CD8-positive, alpha-beta memory T cell (primary cell): ENCODE measurements at regions not wholly inside any gene's neighbourhood (a gene's known extent, or its start where the extent isn't known, plus 50 kb on each side); places are given as distances from the start of the nearest gene placed in this dataset.

ENCODE experiments used
- CTCF ChIA-PET: fragments of 350-600 bp; sonication (Branson Sonifier 250); formaldehyde crosslinking; loops from one replicate; lab custom pipeline; 2021; ENCODE audit warnings: antibody characterized with exemption; lab: Charles Lee
- POLR2A ChIA-PET: fragments of 350-600 bp; sonication (Branson Sonifier 250); formaldehyde crosslinking; loops from one replicate; lab custom pipeline; 2021; ENCODE audit warnings: antibody characterized with exemption; lab: Charles Lee
- DNase-seq, 5 donors: peaks; one replicate each; pipeline versions ENCODE4 v3.0.0 to v3.0.0-alpha.2; 2020 to 2022; ENCODE audit warnings: mixed read lengths in 1 of 5
- H3K27ac ChIP-seq: one replicate; pipeline ENCODE4 v1.7.0; 2013; ENCODE audit warnings: low read depth, mild to moderate bottlenecking, low read length, moderate library complexity
- H3K27me3 ChIP-seq: 2 replicates; pipeline ENCODE4 v1.7.0; 2013; ENCODE audit warnings: low read length, mild to moderate bottlenecking; ENCODE audit not compliant: insufficient read depth, poor library complexity, severe bottlenecking
- H3K36me3 ChIP-seq: 2 replicates; pipeline ENCODE4 v1.7.0; 2013; ENCODE audit warnings: mild to moderate bottlenecking, low read length, moderate library complexity; ENCODE audit not compliant: insufficient read depth
- H3K4me1 ChIP-seq: 2 replicates; pipeline ENCODE4 v1.7.0; 2013; ENCODE audit warnings: mild to moderate bottlenecking, low read length, moderate library complexity; ENCODE audit not compliant: insufficient read depth
- H3K4me3 ChIP-seq: 2 replicates; pipeline ENCODE4 v1.7.0; 2013; ENCODE audit warnings: mild to moderate bottlenecking, low read length
- H3K9me3 ChIP-seq: 2 replicates; pipeline ENCODE4 v1.7.0; 2013; ENCODE audit warnings: mild to moderate bottlenecking, low read length
- H3K27ac Mint-ChIP-seq, 8 donors: one replicate each; pipeline ENCODE4 v1.8.0; 2020 to 2021; ENCODE audit warnings: mixed read lengths in 8 of 8, mild to moderate bottlenecking in 6 of 8, inconsistent platforms in 3 of 8, moderate library complexity in 3 of 8
- H3K27me3 Mint-ChIP-seq, 2 donors: one replicate each; pipeline ENCODE4 v1.8.0; 2020 to 2021; ENCODE audit warnings: mixed read lengths in 2 of 2, mild to moderate bottlenecking in 1 of 2, moderate library complexity in 1 of 2
- H3K36me3 Mint-ChIP-seq, 3 donors: one replicate each; pipeline ENCODE4 v1.8.0; 2020 to 2021; ENCODE audit warnings: mixed read lengths in 3 of 3, inconsistent platforms in 1 of 3, mild to moderate bottlenecking in 1 of 3
- H3K4me1 Mint-ChIP-seq, 3 donors: one replicate each; pipeline ENCODE4 v1.8.0; 2020 to 2021; ENCODE audit warnings: mixed read lengths in 3 of 3, inconsistent platforms in 1 of 3, mild to moderate bottlenecking in 1 of 3
- H3K4me3 Mint-ChIP-seq, 7 donors: one replicate each; pipeline ENCODE4 v1.8.0; 2020 to 2021; ENCODE audit warnings: mixed read lengths in 7 of 7, mild to moderate bottlenecking in 6 of 7, moderate library complexity in 4 of 7, inconsistent platforms in 2 of 7
- H3K9me3 Mint-ChIP-seq, 5 donors: one replicate each; pipeline ENCODE4 v1.8.0; 2020 to 2022; ENCODE audit warnings: mixed read lengths in 5 of 5, mild to moderate bottlenecking in 3 of 5, moderate library complexity in 2 of 5, inconsistent platforms in 1 of 5

DNA sequence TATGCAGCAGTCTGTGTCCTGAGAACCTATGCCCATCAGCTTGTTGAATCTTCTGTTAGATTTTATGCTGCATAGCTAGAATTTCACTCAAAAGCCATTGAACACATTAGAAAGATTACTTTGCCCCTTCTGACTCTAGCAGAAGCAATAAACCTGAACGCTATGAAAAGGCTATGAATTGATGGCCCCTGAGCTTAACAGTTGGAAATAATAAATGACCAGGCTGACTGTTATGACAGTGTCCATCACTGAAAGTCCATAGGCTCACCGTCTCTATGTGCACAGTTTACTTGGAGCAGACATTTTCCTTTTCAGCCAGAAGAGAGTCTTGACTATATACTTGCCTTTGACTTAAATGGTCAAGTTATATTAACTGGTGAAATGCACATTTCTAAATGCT lies 1618.8 kb upstream of the ACVR2A start:
- CTCF ChIA-PET, result no interaction called here
- Histone ChIP-seq H3K4me1 (no peaks in the 10 kb centered on the region), H3K27ac (no peak overlapping the region), H3K9me3 (no peaks in the 10 kb centered on the region), H3K27me3 (no peaks in the 10 kb centered on the region), H3K36me3 (no peaks in the 10 kb centered on the region), H3K4me3 (no peak overlapping the region)
- no peak overlapping the region for H3K27ac Mint-ChIP-seq
- H3K9me3 Mint-ChIP-seq, result peaks cover 2 to 24% (median 2%) of the 10 kb centered on the region in 5 donors
- POLR2A ChIA-PET, result no interaction called here
- DNase-seq, result no peak
- no peaks in the 10 kb centered on the region for H3K36me3 Mint-ChIP-seq
- H3K4me3 Mint-ChIP-seq, result no peak overlapping the region
- no peaks in the 10 kb centered on the region for H3K27me3 Mint-ChIP-seq
- no peaks in the 10 kb centered on the region for H3K4me1 Mint-ChIP-seq

DNA sequence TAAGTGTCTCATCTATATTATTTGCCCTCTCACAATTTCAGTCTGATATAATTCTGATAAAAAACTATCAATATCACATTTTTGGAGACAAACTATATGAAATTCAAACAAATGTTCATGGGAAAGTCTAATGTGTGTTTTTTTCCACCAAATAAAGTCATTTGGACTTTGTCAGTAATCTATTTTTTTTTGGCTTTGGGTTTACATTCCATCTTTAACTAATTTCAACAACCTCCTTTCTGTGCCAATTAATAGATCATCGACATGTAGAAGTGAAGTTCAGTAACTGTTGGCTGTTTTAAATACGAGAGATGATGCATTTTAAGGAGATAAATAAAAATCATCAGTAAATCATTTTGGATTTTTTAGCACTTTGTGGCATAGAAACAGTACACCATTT lies 1623.0 kb upstream of the ACVR2A start:
- ChIA-PET CTCF (no interaction called here), POLR2A (no interaction called here)
- no peak overlapping the region for H3K27ac ChIP-seq
- no peaks in the 10 kb centered on the region for H3K27me3 ChIP-seq
- H3K36me3 Mint-ChIP-seq, result no peaks in the 10 kb centered on the region
- H3K4me1 Mint-ChIP-seq, result no peaks in the 10 kb centered on the region
- no peak overlapping the region for H3K4me3 Mint-ChIP-seq
- peaks cover 2 to 8% (median 5%) of the 10 kb centered on the region in 5 donors for H3K9me3 Mint-ChIP-seq
- H3K9me3 ChIP-seq, result no peaks in the 10 kb centered on the region
- H3K27ac Mint-ChIP-seq, result no peak overlapping the region
- H3K4me1 ChIP-seq, result no peaks in the 10 kb centered on the region
- no peak for DNase-seq
- H3K36me3 ChIP-seq, result no peaks in the 10 kb centered on the region
- H3K4me3 ChIP-seq, result no peak overlapping the region
- no peaks in the 10 kb centered on the region for H3K27me3 Mint-ChIP-seq

DNA sequence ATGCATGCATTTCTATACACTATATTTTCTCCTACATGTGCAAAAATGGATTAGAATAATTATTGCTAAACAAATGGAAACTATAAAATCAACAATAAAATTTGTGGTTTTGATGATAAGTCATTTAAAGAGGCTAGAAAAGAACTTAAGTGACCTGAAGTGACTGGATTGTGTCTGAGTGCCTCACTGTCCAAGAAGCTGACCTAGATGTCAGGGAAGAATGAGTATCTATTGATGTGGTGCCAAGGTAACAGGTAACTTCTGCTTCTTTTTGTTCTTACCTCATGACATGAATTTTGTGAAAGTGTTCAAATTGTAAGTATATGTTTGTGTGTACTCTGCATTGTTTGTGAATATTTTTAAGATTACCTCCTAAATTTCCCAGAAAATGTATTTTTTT lies 1623.9 kb upstream of the ACVR2A start:
- CTCF ChIA-PET, result no interaction called here
- H3K4me3 Mint-ChIP-seq, result no peak overlapping the region
- H3K27me3 Mint-ChIP-seq, result no peaks in the 10 kb centered on the region

DNA sequence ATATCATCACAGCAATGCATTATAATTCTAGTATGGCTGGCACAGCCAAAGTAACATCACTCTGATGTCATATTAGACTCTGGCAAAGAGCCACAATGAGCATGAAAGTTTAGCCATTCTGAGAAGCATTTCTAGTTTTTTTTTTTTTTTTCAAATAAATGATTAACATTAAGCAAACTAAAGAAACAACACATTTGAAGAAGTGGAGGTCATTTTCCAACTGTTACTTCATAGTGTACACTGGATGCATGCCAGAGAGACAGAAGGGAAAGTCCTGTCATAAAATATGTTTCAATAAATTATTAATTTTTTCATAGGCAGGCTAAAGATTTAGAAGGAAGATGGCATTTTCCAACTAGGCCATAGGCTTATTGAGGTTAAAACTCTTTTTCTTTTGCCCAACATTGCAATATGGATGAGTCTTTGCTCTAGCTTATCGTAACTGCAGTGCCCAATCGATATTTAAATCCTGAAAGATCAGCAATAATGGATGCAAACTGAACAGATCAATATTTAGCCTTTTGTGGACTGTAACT lies 1630.4 kb upstream of the ACVR2A start:
- H3K4me3 Mint-ChIP-seq, result no peak overlapping the region
- H3K9me3 Mint-ChIP-seq, result peaks cover 2 to 32% (median 9%) of the 10 kb centered on the region in 5 donors
- no peaks in the 10 kb centered on the region for H3K36me3 Mint-ChIP-seq
- no peak overlapping the region for H3K27ac Mint-ChIP-seq
- Histone ChIP-seq H3K4me3 (no peak overlapping the region), H3K36me3 (no peaks in the 10 kb centered on the region), H3K9me3 (no peaks in the 10 kb centered on the region), H3K27me3 (no peaks in the 10 kb centered on the region), H3K4me1 (no peaks in the 10 kb centered on the region), H3K27ac (no peak overlapping the region)
- no peak for DNase-seq
- no peaks in the 10 kb centered on the region for H3K27me3 Mint-ChIP-seq
- ChIA-PET CTCF (no interaction called here), POLR2A (no interaction called here)
- H3K4me1 Mint-ChIP-seq, result no peaks in the 10 kb centered on the region

More for the DNA sequence above, 1623.9 kb upstream of the ACVR2A start:
- Mint-ChIP-seq H3K27ac (no peak overlapping the region), H3K4me1 (no peaks in the 10 kb centered on the region), H3K36me3 (no peaks in the 10 kb centered on the region), H3K9me3 (peaks cover 0 to 12% (median 5%) of the 10 kb centered on the region in 5 donors)
- Histone ChIP-seq H3K4me1 (no peaks in the 10 kb centered on the region), H3K27me3 (no peaks in the 10 kb centered on the region), H3K36me3 (no peaks in the 10 kb centered on the region), H3K27ac (no peak overlapping the region), H3K9me3 (no peaks in the 10 kb centered on the region), H3K4me3 (no peak overlapping the region)
- no peak for DNase-seq
- POLR2A ChIA-PET, result no interaction called here

DNA sequence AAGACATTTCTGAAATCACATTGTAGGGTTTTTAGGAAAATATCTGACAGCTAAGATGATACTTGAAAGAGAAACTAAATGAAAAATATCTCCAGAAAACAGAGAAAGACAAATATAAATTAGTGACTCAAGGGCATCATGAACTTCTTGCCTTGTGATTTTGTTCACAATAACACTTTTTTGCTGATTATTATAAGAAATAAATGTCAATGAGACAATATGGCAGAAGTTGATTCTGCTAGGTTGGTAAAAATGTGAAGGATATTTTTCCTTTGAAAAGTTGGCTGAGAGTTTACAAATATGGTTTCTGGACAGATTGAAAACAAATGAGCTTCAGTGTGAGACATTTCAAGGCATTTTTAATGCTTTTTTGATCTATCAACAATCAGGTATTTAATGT lies 1631.2 kb upstream of the ACVR2A start:
- no peaks in the 10 kb centered on the region for H3K27me3 ChIP-seq
- ChIA-PET POLR2A (no interaction called here), CTCF (no interaction called here)
- no peak for DNase-seq
- Mint-ChIP-seq H3K4me1 (no peaks in the 10 kb centered on the region), H3K36me3 (no peaks in the 10 kb centered on the region), H3K4me3 (no peak overlapping the region), H3K27ac (no peak overlapping the region), H3K9me3 (peaks cover 2 to 32% (median 9%) of the 10 kb centered on the region in 5 donors), H3K27me3 (no peaks in the 10 kb centered on the region)
- no peak overlapping the region for H3K4me3 ChIP-seq
- no peak overlapping the region for H3K27ac ChIP-seq
- no peaks in the 10 kb centered on the region for H3K36me3 ChIP-seq
- no peaks in the 10 kb centered on the region for H3K4me1 ChIP-seq
- no peaks in the 10 kb centered on the region for H3K9me3 ChIP-seq

DNA sequence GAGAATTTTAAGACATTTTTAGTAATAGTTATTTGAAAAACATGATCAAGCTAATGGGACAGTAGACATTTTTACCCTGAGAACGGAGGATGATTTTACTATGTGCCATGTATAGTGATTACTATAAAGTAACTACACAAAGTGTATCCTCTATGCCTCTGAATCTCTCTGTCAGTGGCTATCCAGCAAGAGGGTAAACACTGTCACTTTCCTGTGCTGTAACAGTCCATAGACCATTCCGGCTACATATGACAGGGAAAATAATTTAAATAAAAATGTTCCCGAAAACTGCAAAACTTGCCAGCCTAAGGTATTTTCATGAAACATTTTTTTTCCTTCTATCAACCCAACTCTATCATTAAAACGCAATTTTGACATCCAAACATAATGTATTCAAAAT lies 1632.2 kb upstream of the ACVR2A start:
- Histone ChIP-seq H3K9me3 (no peaks in the 10 kb centered on the region), H3K4me1 (no peaks in the 10 kb centered on the region), H3K36me3 (no peaks in the 10 kb centered on the region), H3K27me3 (no peaks in the 10 kb centered on the region), H3K27ac (no peak overlapping the region), H3K4me3 (no peak overlapping the region)
- POLR2A ChIA-PET, result no interaction called here
- DNase-seq, result no peak
- Mint-ChIP-seq H3K4me3 (no peak overlapping the region), H3K27me3 (no peaks in the 10 kb centered on the region), H3K27ac (no peak overlapping the region), H3K36me3 (no peaks in the 10 kb centered on the region), H3K4me1 (no peaks in the 10 kb centered on the region), H3K9me3 (peaks cover 2 to 32% (median 9%) of the 10 kb centered on the region in 5 donors)
- CTCF ChIA-PET, result no interaction called here

DNA sequence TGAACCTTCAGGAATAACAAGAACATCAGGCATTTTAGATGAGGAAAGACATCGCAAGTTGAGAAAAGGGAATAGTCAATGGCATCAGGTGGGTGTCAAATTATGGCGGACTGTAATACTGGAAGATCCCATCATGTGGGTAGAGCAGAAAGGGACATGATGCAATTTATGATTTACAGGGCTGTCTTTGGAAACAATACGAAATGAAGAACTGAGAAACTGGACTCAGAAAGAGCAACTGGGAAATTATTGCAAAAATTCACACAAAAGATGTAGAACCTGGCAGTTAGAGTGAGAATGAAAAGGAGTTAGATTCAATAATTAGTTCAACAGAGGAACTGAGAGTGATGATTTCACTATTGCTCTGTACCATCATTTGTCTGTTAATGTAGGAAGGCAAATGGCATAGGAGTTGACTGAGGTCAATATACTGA lies 1635.0 kb upstream of the ACVR2A start:
- Mint-ChIP-seq H3K9me3 (peaks cover 2 to 30% (median 7%) of the 10 kb centered on the region in 5 donors), H3K4me1 (no peaks in the 10 kb centered on the region), H3K27ac (no peak overlapping the region), H3K4me3 (no peak overlapping the region), H3K27me3 (no peaks in the 10 kb centered on the region), H3K36me3 (no peaks in the 10 kb centered on the region)
- DNase-seq, result no peak
- Histone ChIP-seq H3K9me3 (no peaks in the 10 kb centered on the region), H3K36me3 (no peaks in the 10 kb centered on the region), H3K27me3 (no peaks in the 10 kb centered on the region), H3K4me1 (no peaks in the 10 kb centered on the region), H3K4me3 (no peak overlapping the region), H3K27ac (no peak overlapping the region)
- POLR2A ChIA-PET, result no interaction called here
- CTCF ChIA-PET, result no interaction called here

DNA sequence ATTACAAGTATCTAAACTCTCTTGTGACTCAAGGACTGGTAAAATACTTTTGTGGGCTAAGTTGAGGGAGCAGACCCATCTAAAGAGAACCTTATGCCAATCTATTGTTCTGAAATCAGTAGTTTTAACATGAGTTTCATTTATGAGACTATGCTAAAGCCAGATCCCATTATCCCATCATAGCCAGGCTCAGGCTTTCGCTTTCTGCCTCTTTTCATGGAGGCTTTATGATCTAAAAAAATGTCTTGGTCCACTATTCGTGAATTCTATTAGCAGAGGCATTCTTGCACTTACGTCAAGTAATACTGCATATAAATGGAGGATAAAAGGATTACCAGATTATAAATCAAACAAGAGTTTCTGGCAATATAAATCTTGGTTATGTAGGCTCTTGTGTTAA lies 1636.9 kb upstream of the ACVR2A start:
- Mint-ChIP-seq H3K27me3 (no peaks in the 10 kb centered on the region), H3K4me1 (no peaks in the 10 kb centered on the region), H3K36me3 (no peaks in the 10 kb centered on the region), H3K27ac (no peak overlapping the region), H3K9me3 (peaks cover 2 to 19% (median 5%) of the 10 kb centered on the region in 5 donors), H3K4me3 (no peak overlapping the region)
- no peak overlapping the region for H3K27ac ChIP-seq
- no peak overlapping the region for H3K4me3 ChIP-seq
- H3K9me3 ChIP-seq, result no peaks in the 10 kb centered on the region
- ChIA-PET CTCF (no interaction called here), POLR2A (no interaction called here)
- H3K27me3 ChIP-seq, result no peaks in the 10 kb centered on the region
- no peak for DNase-seq
- no peaks in the 10 kb centered on the region for H3K4me1 ChIP-seq
- no peaks in the 10 kb centered on the region for H3K36me3 ChIP-seq

DNA sequence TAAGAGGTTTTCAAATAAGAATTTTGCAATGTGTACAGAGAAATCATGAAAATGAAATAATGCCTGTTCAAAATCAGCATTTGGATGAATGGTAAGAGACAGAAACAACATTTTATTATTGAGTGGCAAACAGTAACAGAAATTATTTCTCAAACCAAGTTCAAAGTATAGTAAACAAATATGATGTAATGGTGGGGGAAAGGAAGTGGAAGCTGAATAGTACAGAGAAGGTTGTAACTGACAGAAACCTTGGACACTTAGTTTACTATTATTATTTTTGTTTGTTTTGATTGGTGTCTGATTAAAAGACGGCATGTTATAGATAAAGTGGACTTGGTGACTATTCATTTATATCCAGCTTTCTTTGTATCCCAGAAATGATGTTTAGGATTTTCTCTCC lies 1637.4 kb upstream of the ACVR2A start:
- no peaks in the 10 kb centered on the region for H3K4me1 ChIP-seq
- Mint-ChIP-seq H3K4me1 (no peaks in the 10 kb centered on the region), H3K27me3 (no peaks in the 10 kb centered on the region), H3K27ac (no peak overlapping the region), H3K9me3 (peaks cover 2 to 16% (median 5%) of the 10 kb centered on the region in 5 donors), H3K4me3 (no peak overlapping the region), H3K36me3 (no peaks in the 10 kb centered on the region)
- ChIA-PET CTCF (no interaction called here), POLR2A (no interaction called here)
- no peaks in the 10 kb centered on the region for H3K9me3 ChIP-seq
- no peaks in the 10 kb centered on the region for H3K27me3 ChIP-seq
- no peak for DNase-seq
- no peak overlapping the region for H3K4me3 ChIP-seq
- H3K36me3 ChIP-seq, result no peaks in the 10 kb centered on the region
- no peak overlapping the region for H3K27ac ChIP-seq
